Body of pancreas (tissue), 4 donors: ENCODE measurements at regions not wholly inside any gene's neighbourhood (a gene's known extent, or its start where the extent isn't known, plus 50 kb on each side); places are given as distances from the start of the nearest gene placed in this dataset.

Source experiments
- ATAC-seq: fragments of 150-250 bp; one replicate; pipeline ENCODE4 v1.9.1; 2016
- DNase-seq, 4 donors: peaks; one replicate each; pipeline ENCODE4 v3.0.0-alpha.2; 2019
- H3K27ac ChIP-seq, 4 donors: fragments of 200-600 bp; sonication (generic); 1 replicate in 3 of 4; 2 replicates in 1 of 4; pipeline versions ENCODE4 v1.5.1 to v1.6.1; 2016 to 2019; ENCODE audit warnings: mild to moderate bottlenecking in 1 of 4, mixed read lengths in 1 of 4, moderate library complexity in 1 of 4
- H3K27me3 ChIP-seq, 2 donors: fragments of 200-600 bp; sonication (generic); one replicate each; pipeline ENCODE4 v1.6.0; 2016; ENCODE audit warnings: mild to moderate bottlenecking in 1 of 2
- H3K36me3 ChIP-seq, 2 donors: fragments of 200-600 bp; sonication (generic); replicated peaks in 1 of 2; 2 replicates each; pipeline ENCODE4 v1.5.1; 2016; ENCODE audit warnings: low read depth in 2 of 2; ENCODE audit not compliant: insufficient read depth in 1 of 2
- H3K4me1 ChIP-seq: fragments of 200-600 bp; sonication (generic); one replicate; pipeline ENCODE4 v1.6.0; 2016
- H3K4me3 ChIP-seq, 2 donors: fragments of 200-600 bp; sonication (generic); 1 replicate in 1 of 2; 2 replicates in 1 of 2; pipeline ENCODE4 v1.5.1; 2016 to 2019
- H3K9me3 ChIP-seq, 3 donors: fragments of 200-600 bp; sonication (generic); 1 replicate in 2 of 3; 2 replicates in 1 of 3; pipeline ENCODE4 v1.5.1; 2016
- POLR2A ChIP-seq, 3 donors: fragments of 450-650 bp; IDR thresholded peaks; one replicate each; pipeline ENCODE4 v1.6.1; 2016; ENCODE audit warnings: antibody characterized with exemption in 3 of 3, mild to moderate bottlenecking in 2 of 3
- WGBS, 2 donors: methylation state at CpG; one replicate each; pipeline ENCODE4 v1.1.5; 2017; 5-methylcytosine and 5-hydroxymethylcytosine counted together
- intact Hi-C: fragments of 100-400 bp; cut with DNase I; formaldehyde crosslinking; loops from one replicate; pipeline ENCODE4 v1.15.1; 2023
- TF ChIP-seq, protein P1 (sequence below), 7 experiments: fragments of 450-650 bp in 4 of 7; fragments of 200-600 bp in 3 of 7; sonication (generic) in 3 of 7; IDR thresholded peaks; one replicate each; pipeline ENCODE4 v1.5.1; 2016 to 2019; ENCODE audit warnings: antibody characterized with exemption in 7 of 7

DNA sequence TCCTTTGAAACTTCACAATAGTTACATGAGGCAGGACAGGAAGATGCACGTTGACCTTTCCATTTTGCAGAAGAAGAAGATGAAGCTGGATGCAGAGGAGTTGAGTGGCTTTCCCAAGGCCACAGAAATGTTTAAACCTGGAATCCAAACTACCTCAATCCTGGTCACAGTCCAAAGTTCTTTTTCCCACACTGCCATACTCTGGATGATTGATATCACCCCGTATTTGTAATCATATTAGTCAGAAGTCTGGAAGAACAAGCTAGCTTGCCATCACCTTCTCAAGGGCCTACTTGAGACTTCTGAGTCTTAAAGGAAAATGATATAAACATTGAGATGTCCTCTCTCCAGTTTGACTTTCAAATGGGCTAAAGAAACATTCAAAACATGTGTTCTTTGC is 190.1 kb downstream of the LNPK start:
- no peak for TF ChIP-seq POLR2A (IDR thresholded peaks at IDR 0.05)
- TF ChIP-seq, protein P1, sequence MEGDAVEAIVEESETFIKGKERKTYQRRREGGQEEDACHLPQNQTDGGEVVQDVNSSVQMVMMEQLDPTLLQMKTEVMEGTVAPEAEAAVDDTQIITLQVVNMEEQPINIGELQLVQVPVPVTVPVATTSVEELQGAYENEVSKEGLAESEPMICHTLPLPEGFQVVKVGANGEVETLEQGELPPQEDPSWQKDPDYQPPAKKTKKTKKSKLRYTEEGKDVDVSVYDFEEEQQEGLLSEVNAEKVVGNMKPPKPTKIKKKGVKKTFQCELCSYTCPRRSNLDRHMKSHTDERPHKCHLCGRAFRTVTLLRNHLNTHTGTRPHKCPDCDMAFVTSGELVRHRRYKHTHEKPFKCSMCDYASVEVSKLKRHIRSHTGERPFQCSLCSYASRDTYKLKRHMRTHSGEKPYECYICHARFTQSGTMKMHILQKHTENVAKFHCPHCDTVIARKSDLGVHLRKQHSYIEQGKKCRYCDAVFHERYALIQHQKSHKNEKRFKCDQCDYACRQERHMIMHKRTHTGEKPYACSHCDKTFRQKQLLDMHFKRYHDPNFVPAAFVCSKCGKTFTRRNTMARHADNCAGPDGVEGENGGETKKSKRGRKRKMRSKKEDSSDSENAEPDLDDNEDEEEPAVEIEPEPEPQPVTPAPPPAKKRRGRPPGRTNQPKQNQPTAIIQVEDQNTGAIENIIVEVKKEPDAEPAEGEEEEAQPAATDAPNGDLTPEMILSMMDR (IDR thresholded peaks at IDR 0.05), result no peak
- DNase-seq (no peak), ATAC-seq (no peak)
- H3K27ac ChIP-seq, result no peak overlapping the region
- intact Hi-C loops, result no loop called here
- no peaks in the 10 kb centered on the region for H3K27me3 ChIP-seq
- H3K36me3 ChIP-seq, result no peaks in the 10 kb centered on the region
- H3K4me3 ChIP-seq, result no peak overlapping the region
- no peaks in the 10 kb centered on the region for H3K4me1 ChIP-seq
- WGBS, 2 donors, result 23 to 31% methylated on average over 2 of the region's 2 CpGs
- no peaks in the 10 kb centered on the region for H3K9me3 ChIP-seq

DNA sequence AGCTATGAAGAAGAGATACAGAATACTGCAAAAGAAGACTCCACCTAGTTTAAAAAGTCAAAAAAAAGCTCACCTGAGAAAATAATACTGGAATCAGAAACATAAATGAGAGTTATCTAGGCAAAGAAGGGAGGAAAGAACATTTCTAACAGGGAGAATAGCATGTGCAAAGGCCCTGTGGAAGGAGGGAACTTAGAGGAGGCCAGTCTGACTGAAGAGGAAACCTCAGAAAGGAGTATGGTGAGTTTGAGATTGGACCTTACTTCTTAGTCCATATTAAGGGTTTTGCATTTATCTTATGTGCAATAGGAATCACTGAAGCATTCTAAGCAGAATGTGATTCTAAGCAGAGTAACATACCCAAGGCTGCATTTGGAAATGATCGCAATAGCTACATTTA is 193.2 kb downstream of the LNPK start:
- Histone ChIP-seq H3K4me1 (no peaks in the 10 kb centered on the region), H3K4me3 (no peak overlapping the region), H3K9me3 (no peaks in the 10 kb centered on the region), H3K27ac (no peak overlapping the region), H3K36me3 (no peaks in the 10 kb centered on the region), H3K27me3 (no peaks in the 10 kb centered on the region)
- 90 to 91% methylated on average over 1 of the region's 1 CpG for WGBS, 2 donors
- TF ChIP-seq, protein P1 (IDR thresholded peaks at IDR 0.05), result no peak
- TF ChIP-seq POLR2A (IDR thresholded peaks at IDR 0.05), result no peak
- DNase-seq (no peak), ATAC-seq (no peak)
- intact Hi-C loops, result no loop called here

DNA sequence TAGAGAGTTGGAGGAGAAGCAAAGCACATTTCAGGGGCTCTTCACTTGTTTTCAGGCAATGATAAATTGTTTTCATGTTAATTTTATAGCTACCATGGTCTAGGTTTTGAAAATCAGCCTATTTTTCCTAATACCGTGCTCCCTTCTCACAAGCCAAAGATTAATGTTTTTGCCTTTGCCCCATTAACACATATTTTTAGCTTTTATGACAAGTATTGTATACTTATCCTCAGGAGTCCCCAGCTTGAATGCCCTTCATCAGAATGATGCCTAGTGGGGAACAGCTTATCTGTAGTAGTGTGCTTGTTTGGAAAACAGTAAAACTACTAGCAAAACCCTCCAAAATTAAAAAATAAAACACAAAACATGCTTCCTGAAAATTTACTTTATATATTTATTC is 194.0 kb downstream of the LNPK start:
- intact Hi-C loops, result no loop called here
- 39 to 46% methylated on average over 1 of the region's 1 CpG for WGBS, 2 donors
- Histone ChIP-seq H3K27me3 (no peaks in the 10 kb centered on the region), H3K4me1 (no peaks in the 10 kb centered on the region), H3K27ac (no peak overlapping the region), H3K9me3 (no peaks in the 10 kb centered on the region), H3K36me3 (no peaks in the 10 kb centered on the region), H3K4me3 (no peak overlapping the region)
- ATAC-seq (no peak), DNase-seq (no peak)
- TF ChIP-seq, protein P1 (IDR thresholded peaks at IDR 0.05), result no peak
- no peak for TF ChIP-seq POLR2A (IDR thresholded peaks at IDR 0.05)

DNA sequence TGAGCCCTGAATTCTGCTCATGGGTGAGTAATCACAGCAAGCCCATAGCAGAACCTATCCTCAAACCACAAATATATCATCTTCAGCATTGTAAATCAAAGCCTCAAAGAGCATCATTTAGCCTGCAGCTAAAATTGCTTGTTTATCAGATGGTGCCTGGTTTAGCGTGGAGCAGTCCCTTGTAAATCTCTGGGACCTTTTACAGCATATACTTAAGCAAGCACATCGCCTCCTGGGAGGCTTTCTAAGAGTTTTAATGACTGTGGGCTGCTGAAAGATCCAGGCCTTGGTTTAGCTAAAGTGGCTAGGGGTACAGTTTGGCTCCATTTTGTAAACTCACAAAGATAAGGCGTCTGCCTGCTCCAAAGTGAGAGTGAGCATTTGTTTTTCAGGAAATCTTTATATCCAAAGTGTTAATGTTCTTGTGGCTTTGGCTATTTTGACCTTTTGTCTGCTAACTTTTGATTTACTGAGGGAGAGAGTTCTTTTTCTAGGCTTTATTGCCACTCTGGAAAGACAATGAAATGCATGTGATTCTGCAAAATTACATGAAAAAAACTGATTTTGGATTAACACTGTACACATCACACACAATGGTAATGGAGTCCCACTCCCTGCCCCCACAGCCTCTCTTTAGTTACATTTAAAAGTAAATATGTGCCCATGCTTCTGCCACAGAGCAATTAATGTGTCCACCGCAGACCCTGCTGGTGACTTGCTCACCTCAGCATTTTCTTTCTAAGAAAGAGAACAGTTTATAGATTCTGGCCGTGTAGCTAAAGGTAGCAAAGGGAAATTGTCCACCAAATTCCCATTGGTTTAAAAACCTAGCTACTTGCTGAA is 194.8 kb downstream of the LNPK start:
- no peak for TF ChIP-seq POLR2A (IDR thresholded peaks at IDR 0.05)
- TF ChIP-seq, protein P1 (IDR thresholded peaks at IDR 0.05), result no peak
- intact Hi-C loops, result no loop called here
- no peak for DNase-seq
- no peak for ATAC-seq
- 55 to 63% methylated on average over 5 of the region's 5 CpGs for WGBS, 2 donors
- H3K27ac ChIP-seq, result no peak overlapping the region
- H3K4me1 ChIP-seq, result no peaks in the 10 kb centered on the region
- no peak overlapping the region for H3K4me3 ChIP-seq
- no peaks in the 10 kb centered on the region for H3K27me3 ChIP-seq
- H3K9me3 ChIP-seq, result no peaks in the 10 kb centered on the region
- no peaks in the 10 kb centered on the region for H3K36me3 ChIP-seq

DNA sequence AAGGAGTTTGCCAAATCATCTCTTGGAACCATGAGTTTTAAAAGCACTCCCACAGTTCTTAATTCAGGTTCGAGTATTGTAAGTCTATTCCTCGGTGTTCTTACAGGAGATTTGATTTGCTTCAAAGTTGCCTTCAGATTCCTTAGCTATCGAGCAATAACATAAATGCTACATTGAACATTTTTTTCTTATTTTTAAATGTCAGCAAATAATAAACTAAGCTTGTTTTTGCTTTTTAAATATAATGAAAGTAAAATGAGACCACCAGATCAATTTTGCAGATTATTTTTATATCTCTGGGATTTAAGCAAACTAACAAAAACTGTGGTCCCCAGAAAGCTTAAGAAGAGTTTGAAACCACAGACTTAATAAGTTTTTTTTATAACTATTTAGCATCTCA is 195.5 kb downstream of the LNPK start:
- Histone ChIP-seq H3K27ac (no peak overlapping the region), H3K36me3 (no peaks in the 10 kb centered on the region), H3K4me1 (no peaks in the 10 kb centered on the region), H3K9me3 (no peaks in the 10 kb centered on the region), H3K27me3 (no peaks in the 10 kb centered on the region), H3K4me3 (no peak overlapping the region)
- DNase-seq (no peak), ATAC-seq (no peak)
- intact Hi-C loops, result no loop called here
- TF ChIP-seq, protein P1 (IDR thresholded peaks at IDR 0.05), result no peak
- TF ChIP-seq POLR2A (IDR thresholded peaks at IDR 0.05), result no peak
- WGBS, 2 donors, result 52 to 63% methylated on average over 3 of the region's 3 CpGs
